Keratinocyte (primary cell): ENCODE measurements at regions not wholly inside any gene's neighbourhood (a gene's known extent, or its start where the extent isn't known, plus 50 kb on each side); places are given as distances from the start of the nearest gene placed in this dataset.

Source experiments
- DNase-seq: peaks from one replicate; pipeline ENCODE4 v3.0.0-alpha.2; 2011; ENCODE audit warnings: low read depth, missing footprints, low spot score
- FAIRE-seq: peaks from 2 replicates; lab custom pipeline; 2011; peaks lifted over from hg19 to GRCh38; lab: Jason Lieb, UNC
- H2AFZ ChIP-seq: 2 replicates; pipeline ENCODE4 v1.6.0; 2012; ENCODE audit warnings: low read length, control low read depth, inconsistent platforms; ENCODE audit not compliant: control insufficient read depth
- H3K27ac ChIP-seq: 2 replicates; pipeline ENCODE4 v1.5.1; 2011; ENCODE audit warnings: low read length; ENCODE audit not compliant: control insufficient read depth, insufficient read depth
- H3K27me3 ChIP-seq: 3 replicates; pipeline ENCODE4 v1.6.0; 2011; ENCODE audit warnings: low read length; ENCODE audit not compliant: control insufficient read depth, insufficient read depth; ENCODE audit errors: extremely low read depth
- H3K36me3 ChIP-seq, 2 experiments: 2 replicates in 1 of 2; 3 replicates in 1 of 2; pipeline ENCODE4 v1.5.1; 2011; ENCODE audit warnings: low read length in 2 of 2, mild to moderate bottlenecking in 1 of 2; ENCODE audit not compliant: control insufficient read depth in 2 of 2, insufficient read depth in 2 of 2; ENCODE audit errors: extremely low read depth in 1 of 2
- H3K4me1 ChIP-seq: 3 replicates; pipeline ENCODE4 v1.5.1; 2011; ENCODE audit warnings: low read length; ENCODE audit not compliant: control insufficient read depth, insufficient read depth; ENCODE audit errors: extremely low read depth
- H3K4me2 ChIP-seq: 3 replicates; pipeline ENCODE4 v1.6.0; 2011; ENCODE audit warnings: low read depth, low read length; ENCODE audit not compliant: control insufficient read depth, insufficient read depth; ENCODE audit errors: extremely low read depth
- H3K4me3 ChIP-seq, 3 experiments: fragments of 200-600 bp in 1 of 3; sonication (generic) in 1 of 3; 2 replicates in 2 of 3; 3 replicates in 1 of 3; pipeline ENCODE4 v1.5.1; 2011 to 2016; ENCODE audit warnings: low read length in 3 of 3, mild to moderate bottlenecking in 3 of 3, control low read depth in 2 of 3, inconsistent platforms in 1 of 3, low read depth in 1 of 3, mixed read lengths in 1 of 3, mixed run types in 1 of 3, moderate library complexity in 1 of 3; ENCODE audit not compliant: control insufficient read depth in 2 of 3, insufficient read depth in 2 of 3; ENCODE audit errors: extremely low read depth in 1 of 3
- H3K79me2 ChIP-seq: 2 replicates; pipeline ENCODE4 v1.6.0; 2012; ENCODE audit warnings: low read length; ENCODE audit not compliant: control insufficient read depth, insufficient read depth
- H3K9ac ChIP-seq: 3 replicates; pipeline ENCODE4 v1.6.0; 2011; ENCODE audit warnings: low read length; ENCODE audit not compliant: control insufficient read depth, insufficient read depth; ENCODE audit errors: extremely low read depth
- H3K9me1 ChIP-seq: 3 replicates; pipeline ENCODE4 v1.6.0; 2011; ENCODE audit warnings: low read length; ENCODE audit not compliant: control insufficient read depth, insufficient read depth; ENCODE audit errors: extremely low read depth
- H3K9me3 ChIP-seq: 2 replicates; pipeline ENCODE4 v1.5.1; 2012; ENCODE audit warnings: low read depth, low read length; ENCODE audit not compliant: control insufficient read depth
- H4K20me1 ChIP-seq: 3 replicates; pipeline ENCODE4 v1.6.0; 2011; ENCODE audit warnings: low read length; ENCODE audit not compliant: control insufficient read depth, insufficient read depth; ENCODE audit errors: extremely low read depth
- EZH2 ChIP-seq: IDR thresholded peaks from one replicate; pipeline ENCODE4 v1.6.1; 2012; ENCODE audit warnings: inconsistent platforms, mild to moderate bottlenecking, low read length, moderate library complexity
- dilution Hi-C: fragments of 300-500 bp; cut with MboI; formaldehyde crosslinking; loops from one replicate; pipeline ENCODE4 v1.7.0; 2020; ENCODE audit warnings: low sequenced_read_pairs; ENCODE audit not compliant: extremely low pct_ligation_motif_present
- TF ChIP-seq, protein P1 (sequence below), 3 experiments: IDR thresholded peaks in 1 of 3; conservative IDR thresholded peaks in 1 of 3; optimal IDR thresholded peaks in 1 of 3; 2 replicates in 2 of 3; 3 replicates in 1 of 3; pipeline versions ENCODE3 to v1.5.1; 2011; ENCODE audit warnings: low read length in 3 of 3, mild to moderate bottlenecking in 3 of 3, moderate library complexity in 2 of 3, control low read depth in 1 of 3, inconsistent platforms in 1 of 3; ENCODE audit not compliant: insufficient read depth in 2 of 3; ENCODE audit errors: extremely low read depth in 1 of 3

DNA sequence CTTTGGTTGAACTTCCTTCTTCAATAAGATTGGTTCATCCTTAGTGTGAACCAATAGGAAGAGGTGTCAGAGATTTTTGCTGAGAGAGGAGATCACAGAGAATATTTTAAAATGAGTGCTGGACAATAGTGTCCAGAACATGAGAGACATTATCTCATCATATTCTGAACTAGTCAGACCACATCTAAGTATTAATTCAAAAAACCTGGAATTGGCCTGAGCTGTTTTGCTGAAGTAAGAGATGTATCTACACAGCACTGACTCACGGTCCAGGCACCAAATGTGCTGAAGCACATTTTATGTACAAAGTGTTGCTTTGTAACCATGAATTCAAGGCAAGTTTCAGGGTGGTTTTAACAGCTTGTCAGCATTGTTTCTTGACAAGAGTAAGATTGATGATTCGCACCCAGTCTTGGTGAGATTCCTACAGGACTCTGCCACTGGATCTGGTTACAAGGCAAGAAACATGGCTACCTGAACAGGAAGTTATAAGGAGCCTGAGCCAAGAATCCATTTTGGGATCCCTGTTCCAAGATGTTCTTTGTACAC is 178.2 kb upstream of the HEY2 start:
- FAIRE-seq (no peak), DNase-seq (no peak)
- no peak for TF ChIP-seq EZH2
- TF ChIP-seq, protein P1, sequence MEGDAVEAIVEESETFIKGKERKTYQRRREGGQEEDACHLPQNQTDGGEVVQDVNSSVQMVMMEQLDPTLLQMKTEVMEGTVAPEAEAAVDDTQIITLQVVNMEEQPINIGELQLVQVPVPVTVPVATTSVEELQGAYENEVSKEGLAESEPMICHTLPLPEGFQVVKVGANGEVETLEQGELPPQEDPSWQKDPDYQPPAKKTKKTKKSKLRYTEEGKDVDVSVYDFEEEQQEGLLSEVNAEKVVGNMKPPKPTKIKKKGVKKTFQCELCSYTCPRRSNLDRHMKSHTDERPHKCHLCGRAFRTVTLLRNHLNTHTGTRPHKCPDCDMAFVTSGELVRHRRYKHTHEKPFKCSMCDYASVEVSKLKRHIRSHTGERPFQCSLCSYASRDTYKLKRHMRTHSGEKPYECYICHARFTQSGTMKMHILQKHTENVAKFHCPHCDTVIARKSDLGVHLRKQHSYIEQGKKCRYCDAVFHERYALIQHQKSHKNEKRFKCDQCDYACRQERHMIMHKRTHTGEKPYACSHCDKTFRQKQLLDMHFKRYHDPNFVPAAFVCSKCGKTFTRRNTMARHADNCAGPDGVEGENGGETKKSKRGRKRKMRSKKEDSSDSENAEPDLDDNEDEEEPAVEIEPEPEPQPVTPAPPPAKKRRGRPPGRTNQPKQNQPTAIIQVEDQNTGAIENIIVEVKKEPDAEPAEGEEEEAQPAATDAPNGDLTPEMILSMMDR (optimal IDR thresholded peaks at IDR 0.05 in 1 of 3, IDR thresholded peaks at IDR 0.05 in 1 of 3, conservative IDR thresholded peaks at IDR 0.05 in 1 of 3; ENCODE audit: extremely low read depth in 1 of 3, insufficient read depth in 2 of 3, low read length in 3 of 3) = no peak
- no peaks in the 10 kb centered on the region for H3K27me3 ChIP-seq
- no peaks in the 10 kb centered on the region for H3K9me3 ChIP-seq
- dilution Hi-C loops = no loop called here
- H3K27ac ChIP-seq = no peak overlapping the region
- H3K79me2 ChIP-seq = no peaks in the 10 kb centered on the region
- H3K9me1 ChIP-seq = no peaks in the 10 kb centered on the region
- no peaks in the 10 kb centered on the region for H3K36me3 ChIP-seq
- H3K4me3 ChIP-seq = no peak overlapping the region
- no peaks in the 10 kb centered on the region for H3K4me1 ChIP-seq
- H3K4me2 ChIP-seq = no peak overlapping the region
- H4K20me1 ChIP-seq = no peaks in the 10 kb centered on the region
- no peak overlapping the region for H3K9ac ChIP-seq
- no peak overlapping the region for H2AFZ ChIP-seq

DNA sequence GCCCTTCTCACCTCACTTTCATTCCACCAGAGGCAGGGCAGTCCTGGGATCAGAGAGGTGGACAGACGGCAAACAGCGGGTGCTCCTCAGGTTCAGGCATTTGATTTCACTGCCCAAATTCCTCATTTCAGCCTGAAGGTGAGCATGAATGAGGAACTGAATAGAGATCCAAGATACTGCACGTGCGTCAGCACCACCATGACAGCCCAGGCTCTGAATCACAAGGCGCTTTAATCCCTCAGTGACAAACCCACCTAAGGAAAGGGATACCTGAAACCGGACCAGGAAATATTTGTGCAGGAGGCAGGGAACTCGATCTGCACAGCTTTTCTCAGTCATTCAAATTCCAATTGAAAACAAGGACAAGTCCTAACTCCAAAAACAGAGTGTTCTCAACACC is 174.8 kb upstream of the HEY2 start:
- FAIRE-seq (no peak), DNase-seq (no peak)
- no peak overlapping the region for H2AFZ ChIP-seq

More for the DNA sequence above, 174.8 kb upstream of the HEY2 start:
- Histone ChIP-seq H3K4me2 (no peak overlapping the region), H3K27ac (no peak overlapping the region), H3K9me1 (no peaks in the 10 kb centered on the region), H3K27me3 (no peaks in the 10 kb centered on the region), H3K4me1 (no peaks in the 10 kb centered on the region), H3K9ac (no peak overlapping the region), H3K79me2 (no peaks in the 10 kb centered on the region), H3K9me3 (no peaks in the 10 kb centered on the region), H4K20me1 (no peaks in the 10 kb centered on the region), H3K4me3 (no peak overlapping the region), H3K36me3 (no peaks in the 10 kb centered on the region)
- no peak for TF ChIP-seq EZH2
- TF ChIP-seq, protein P1 (optimal IDR thresholded peaks at IDR 0.05 in 1 of 3, IDR thresholded peaks at IDR 0.05 in 1 of 3, conservative IDR thresholded peaks at IDR 0.05 in 1 of 3; ENCODE audit: extremely low read depth in 1 of 3, insufficient read depth in 2 of 3, low read length in 3 of 3) = no peak
- dilution Hi-C loops = no loop called here
